ENCODE measurements at regions not wholly inside any gene's neighbourhood (a gene's known extent, or its start where the extent isn't known, plus 50 kb on each side); places are given as distances from the start of the nearest gene placed in this dataset.

GRCh38 chr1:230591678-230592077 is 50.6 kb upstream of the COG2 start:
- Histone ChIP-seq H3K4me1 (peaks cover 6% of the 10 kb centered on the region), H3K27me3 (no peaks in the 10 kb centered on the region), H3K36me3 (no peaks in the 10 kb centered on the region), H3K4me3 (ENCODE audit: low read depth, low read length) (no peak overlapping the region), H3K9me3 (no peaks in the 10 kb centered on the region)
- DNase-seq: no peak
- no peak for TF ChIP-seq CTCF (IDR thresholded peaks at IDR 0.05; ENCODE audit: low read depth, low read length)

- H3K4me3 ChIP-seq (ENCODE audit: low read depth, low read length): no peak overlapping the region
- TF ChIP-seq CTCF (IDR thresholded peaks at IDR 0.05; ENCODE audit: low read depth, low read length): no peak
- H3K36me3 ChIP-seq: no peaks in the 10 kb centered on the region
- DNase-seq: no peak
- H3K27me3 ChIP-seq: no peaks in the 10 kb centered on the region
- no peaks in the 10 kb centered on the region for H3K9me3 ChIP-seq
- H3K4me1 ChIP-seq: peaks cover 6% of the 10 kb centered on the region
These were observed 52.3 kb upstream of the COG2 start for GRCh38 chr1:230589951-230590350.

- no peaks in the 10 kb centered on the region for H3K27me3 ChIP-seq
- H3K9me3 ChIP-seq: no peaks in the 10 kb centered on the region
- peaks cover 6% of the 10 kb centered on the region for H3K4me1 ChIP-seq
- H3K4me3 ChIP-seq (ENCODE audit: low read depth, low read length): no peak overlapping the region
- DNase-seq: no peak
- TF ChIP-seq CTCF (IDR thresholded peaks at IDR 0.05; ENCODE audit: low read depth, low read length): no peak
- H3K36me3 ChIP-seq: no peaks in the 10 kb centered on the region
These were observed 53.9 kb upstream of the COG2 start for GRCh38 chr1:230588323-230588746.

- H3K36me3 ChIP-seq: no peaks in the 10 kb centered on the region
- no peak overlapping the region for H3K4me3 ChIP-seq (ENCODE audit: low read depth, low read length)
- H3K27me3 ChIP-seq: no peaks in the 10 kb centered on the region
- DNase-seq: no peak
- no peak for TF ChIP-seq CTCF (IDR thresholded peaks at IDR 0.05; ENCODE audit: low read depth, low read length)
- H3K4me1 ChIP-seq: peaks cover 6% of the 10 kb centered on the region
- no peaks in the 10 kb centered on the region for H3K9me3 ChIP-seq
These were observed 55.2 kb upstream of the COG2 start for GRCh38 chr1:230587061-230587460.

- H3K4me1 ChIP-seq: 0 out of 2 replicates have a peak, but pooled peaks cover 3% of the 10 kb centered on the region
- no peaks in the 10 kb centered on the region for H3K36me3 ChIP-seq
- DNase-seq: no peak
- TF ChIP-seq CTCF (IDR thresholded peaks at IDR 0.05; ENCODE audit: low read depth, low read length): no peak
- no peak overlapping the region for H3K4me3 ChIP-seq (ENCODE audit: low read depth, low read length)
- H3K9me3 ChIP-seq: no peaks in the 10 kb centered on the region
- no peaks in the 10 kb centered on the region; the same call in 1 of the 2 replicates for H3K27me3 ChIP-seq
These were observed 57.6 kb upstream of the COG2 start for GRCh38 chr1:230584660-230585059.

GRCh38 chr1:230581446-230582079 is 60.7 kb upstream of the COG2 start:
- peak; percentile 14 for DNase-seq
- H3K27me3 ChIP-seq: peaks cover 6% of the 10 kb centered on the region; the same call in 1 of the 2 replicates

More at GRCh38 chr1:230581446-230582079, 60.7 kb upstream of the COG2 start:
- peak; percentile 40 for TF ChIP-seq CTCF (IDR thresholded peaks at IDR 0.05; ENCODE audit: low read depth, low read length)
- Histone ChIP-seq H3K4me1 (no peaks in the 10 kb centered on the region), H3K36me3 (no peaks in the 10 kb centered on the region), H3K4me3 (ENCODE audit: low read depth, low read length) (no peak overlapping the region), H3K9me3 (no peaks in the 10 kb centered on the region)
